IMR-90 (cell line): ENCODE measurements at regions not wholly inside any gene's neighbourhood (a gene's known extent, or its start where the extent isn't known, plus 50 kb on each side); places are given as distances from the start of the nearest gene placed in this dataset.

Experiments used
- ATAC-seq: fragments of 200-7000 bp; cut with Tn5 transposase; 2 replicates; pipeline ENCODE4 v1.9.1; 2020; ENCODE audit warnings: low read depth, mild to moderate bottlenecking, moderate library complexity
- BruUV-seq: library from RNA; stranded (reverse); fragments of 400-500 nt; replicated peaks from 2 replicates; lab custom pipeline; 2021; lab: Mats Ljungman, UMichigan
- CTCF ChIA-PET: fragments of 300-600 bp; formaldehyde crosslinking; extraction: SDS; loops from one replicate; lab custom pipeline; 2021; ENCODE audit warnings: antibody characterized with exemption; lab: Yijun Ruan, JAX
- POLR2A ChIA-PET: fragments of 300-600 bp; sonication (Branson Sonifier 250); formaldehyde crosslinking; loops from one replicate; lab custom pipeline; 2022; ENCODE audit warnings: antibody characterized with exemption; ENCODE audit not compliant: unreplicated experiment; lab: Charles Lee
- DNase-seq: peaks from one replicate; pipeline ENCODE4 v3.0.0; 2013
- H2AFZ ChIP-seq: replicated peaks from 2 replicates; pipeline ENCODE3; 2013; ENCODE audit warnings: low read length, mild to moderate bottlenecking; ENCODE audit not compliant: poor library complexity
- H2AK5ac ChIP-seq: 2 replicates; pipeline ENCODE4 v1.6.1; 2013; ENCODE audit warnings: low read depth, low read length, inconsistent platforms
- H2AK9ac ChIP-seq: replicated peaks from 2 replicates; pipeline ENCODE3; 2013; ENCODE audit warnings: mild to moderate bottlenecking, low read depth, low read length, moderate library complexity; ENCODE audit not compliant: poor library complexity
- H2BK120ac ChIP-seq: 2 replicates; pipeline ENCODE4 v1.6.1; 2013; ENCODE audit warnings: low read depth, low read length, inconsistent platforms
- H2BK15ac ChIP-seq: 3 replicates; pipeline ENCODE4 v1.6.1; 2013; ENCODE audit warnings: low read depth, low read length, inconsistent platforms
- H2BK20ac ChIP-seq: 2 replicates; pipeline ENCODE4 v1.6.1; 2013; ENCODE audit warnings: low read depth, mild to moderate bottlenecking, inconsistent platforms, low read length, moderate library complexity
- H2BK5ac ChIP-seq: 2 replicates; pipeline ENCODE4 v1.6.1; 2013; ENCODE audit warnings: mild to moderate bottlenecking, low read depth, low read length, inconsistent platforms; ENCODE audit not compliant: poor library complexity, severe bottlenecking
- H3K14ac ChIP-seq: replicated peaks from 2 replicates; pipeline ENCODE4 v1.6.1; 2013; ENCODE audit warnings: low read depth, low read length, inconsistent platforms
- H3K18ac ChIP-seq: 2 replicates; pipeline ENCODE4 v1.6.1; 2013; ENCODE audit warnings: low read depth, low read length, control low read depth
- H3K23ac ChIP-seq: 2 replicates; pipeline ENCODE4 v1.6.1; 2013; ENCODE audit warnings: low read depth, low read length, inconsistent platforms
- H3K27ac ChIP-seq: 2 replicates; pipeline ENCODE4 v1.5.1; 2013; ENCODE audit warnings: mild to moderate bottlenecking, control low read depth, low read length; ENCODE audit not compliant: insufficient read depth
- H3K27me3 ChIP-seq: 2 replicates; pipeline ENCODE4 v1.6.1; 2013; ENCODE audit warnings: low read length; ENCODE audit not compliant: control insufficient read depth, insufficient read depth
- H3K36me3 ChIP-seq: 2 replicates; pipeline ENCODE4 v1.6.1; 2013; ENCODE audit warnings: low read length, mixed read lengths; ENCODE audit not compliant: control insufficient read depth, insufficient read depth
- H3K4ac ChIP-seq: 2 replicates; pipeline ENCODE4 v1.6.1; 2013; ENCODE audit warnings: low read depth, low read length, inconsistent platforms
- H3K4me1 ChIP-seq: 2 replicates; pipeline ENCODE4 v1.6.1; 2013; ENCODE audit warnings: low read length, mixed read lengths; ENCODE audit not compliant: control insufficient read depth, insufficient read depth
- H3K4me2 ChIP-seq: 2 replicates; pipeline ENCODE4 v1.6.1; 2013; ENCODE audit warnings: low read depth, mild to moderate bottlenecking, control low read depth, low read length, moderate library complexity
- H3K4me3 ChIP-seq: 2 replicates; pipeline ENCODE4 v1.5.1; 2013; ENCODE audit warnings: low read depth, mild to moderate bottlenecking, control low read depth, low read length, moderate library complexity; ENCODE audit not compliant: insufficient read depth
- H3K56ac ChIP-seq: 2 replicates; pipeline ENCODE4 v1.6.1; 2013; ENCODE audit warnings: low read length, inconsistent platforms; ENCODE audit not compliant: insufficient read depth; ENCODE audit errors: extremely low read depth
- H3K79me1 ChIP-seq, 2 experiments: 2 replicates each; pipeline ENCODE4 v1.6.1; 2013; ENCODE audit warnings: low read length in 2 of 2, inconsistent platforms in 1 of 2, low read depth in 1 of 2
- H3K9ac ChIP-seq: 2 replicates; pipeline ENCODE4 v1.6.1; 2013; ENCODE audit warnings: low read depth, low read length, control low read depth
- H3K9me1 ChIP-seq: 2 replicates; pipeline ENCODE4 v1.6.1; 2013; ENCODE audit warnings: low read length, inconsistent platforms; ENCODE audit not compliant: insufficient read depth
- H3K9me3 ChIP-seq: 2 replicates; pipeline ENCODE4 v1.6.1; 2013; ENCODE audit warnings: low read length; ENCODE audit not compliant: control insufficient read depth, insufficient read depth
- H4K20me1 ChIP-seq: 2 replicates; pipeline ENCODE4 v1.6.1; 2013; ENCODE audit warnings: low read length, inconsistent platforms; ENCODE audit not compliant: insufficient read depth
- H4K5ac ChIP-seq: 2 replicates; pipeline ENCODE4 v1.6.1; 2013; ENCODE audit warnings: mild to moderate bottlenecking, low read depth, low read length, control low read depth
- H4K8ac ChIP-seq, 2 experiments: 2 replicates each; pipeline ENCODE4 v1.6.1; 2013; ENCODE audit warnings: low read depth in 2 of 2, low read length in 2 of 2, control low read depth in 1 of 2, inconsistent platforms in 1 of 2
- H4K91ac ChIP-seq: 2 replicates; pipeline ENCODE4 v1.6.1; 2013; ENCODE audit warnings: low read depth, low read length, inconsistent platforms; ENCODE audit not compliant: insufficient read depth
- BHLHE40 ChIP-seq: fragments of 150-350 bp; IDR thresholded peaks from 2 replicates; pipeline ENCODE4 v1.6.1; 2016; ENCODE audit warnings: mild to moderate bottlenecking, low read depth, low read length
- CEBPB ChIP-seq: IDR thresholded peaks from 2 replicates; pipeline ENCODE4 v1.6.1; 2012; ENCODE audit warnings: low read depth, low read length, improper control_type of control experiment
- CHD1 ChIP-seq: IDR thresholded peaks from 2 replicates; pipeline ENCODE4 v1.6.1; 2012; ENCODE audit warnings: low read depth, low read length, improper control_type of control experiment
- CTCF ChIP-seq: conservative IDR thresholded peaks from 2 replicates; pipeline ENCODE4 v1.5.1; 2012; ENCODE audit warnings: mild to moderate bottlenecking, low read depth, low read length, improper control_type of control experiment
- ELK1 ChIP-seq: fragments of 150-350 bp; IDR thresholded peaks from 2 replicates; pipeline ENCODE4 v1.6.1; 2016; ENCODE audit warnings: low read depth, mild to moderate bottlenecking, low read length, moderate library complexity, borderline replicate concordance
- FOS ChIP-seq: fragments of 150-350 bp; IDR thresholded peaks from 2 replicates; pipeline ENCODE4 v1.6.1; 2016; ENCODE audit warnings: low read depth, low read length
- MAFK ChIP-seq: IDR thresholded peaks from 2 replicates; pipeline ENCODE4 v1.6.1; 2012; ENCODE audit warnings: low read depth, low read length, improper control_type of control experiment
- MAZ ChIP-seq: IDR thresholded peaks from 2 replicates; pipeline ENCODE4 v1.6.1; 2012; ENCODE audit warnings: low read depth, mild to moderate bottlenecking, low read length, improper control_type of control experiment, moderate library complexity, borderline replicate concordance
- MXI1 ChIP-seq: IDR thresholded peaks from 2 replicates; pipeline ENCODE4 v1.6.1; 2012; ENCODE audit warnings: low read depth, mild to moderate bottlenecking, low read length, moderate library complexity, borderline replicate concordance
- NFE2L2 ChIP-seq: fragments of 150-350 bp; IDR thresholded peaks from 2 replicates; pipeline ENCODE4 v1.6.1; 2016; ENCODE audit warnings: low read depth, mild to moderate bottlenecking, low read length
- POLR2A ChIP-seq: IDR thresholded peaks from 2 replicates; pipeline ENCODE4 v1.6.1; 2012; ENCODE audit warnings: mild to moderate bottlenecking, low read depth, low read length
- RAD21 ChIP-seq: IDR thresholded peaks from 2 replicates; pipeline ENCODE4 v1.6.1; 2012; ENCODE audit warnings: low read length, improper control_type of control experiment
- RCOR1 ChIP-seq: IDR thresholded peaks from 2 replicates; pipeline ENCODE4 v1.6.1; 2012; ENCODE audit warnings: mild to moderate bottlenecking, low read length, improper control_type of control experiment; ENCODE audit not compliant: insufficient replicate concordance
- RFX5 ChIP-seq: IDR thresholded peaks from 2 replicates; pipeline ENCODE4 v1.8.0; 2012; ENCODE audit warnings: low read depth, mild to moderate bottlenecking, low read length, moderate library complexity
- SMC3 ChIP-seq: fragments of 150-350 bp; IDR thresholded peaks from 2 replicates; pipeline ENCODE4 v1.6.1; 2016; ENCODE audit warnings: low read depth, mild to moderate bottlenecking, antibody characterized with exemption, low read length, moderate library complexity
- WGBS, 2 experiments: methylation state at CpG; one replicate each; pipeline versions ENCODE4 v1.1.5 to v1.1.7; 2013; ENCODE audit warnings: missing lambda C conversion rate in 2 of 2; ENCODE audit not compliant: insufficient read length in 1 of 2; ENCODE audit errors: extremely low coverage in 2 of 2; 5-methylcytosine and 5-hydroxymethylcytosine counted together
- dilution Hi-C: fragments of 300-500 bp; cut with HindIII; formaldehyde crosslinking; loops from one replicate; pipeline ENCODE4 v1.14.3; 2018; ENCODE audit warnings: low sequenced_read_pairs; ENCODE audit not compliant: unreplicated experiment
- in situ Hi-C: fragments of 300-500 bp; cut with MboI; formaldehyde crosslinking; loops from 3 replicates; pipeline ENCODE4 v1.14.3; 2019; ENCODE audit warnings: low sequenced_read_pairs, inconsistent platforms, mixed read lengths
- intact Hi-C: fragments of 100-400 bp; cut with micrococcal nuclease; formaldehyde crosslinking; loops from 2 replicates; pipeline ENCODE4 v1.10.0; 2022

GRCh38 chr3:22141769-22142168, 390.8 kb upstream of the ZNF385D start:
- no TSS peak for BruUV-seq
- Histone ChIP-seq H3K9ac (no peak overlapping the region), H2AK9ac (no peak overlapping the region), H3K79me1 (no peaks in the 10 kb centered on the region), H2BK15ac (no peak overlapping the region), H3K9me1 (no peaks in the 10 kb centered on the region), H3K9me3 (no peaks in the 10 kb centered on the region), H2AK5ac (no peak overlapping the region), H3K27me3 (no peaks in the 10 kb centered on the region), H3K56ac (no peak overlapping the region), H4K91ac (no peak overlapping the region), H3K4me2 (no peak overlapping the region), H3K27ac (no peak overlapping the region), H3K36me3 (no peaks in the 10 kb centered on the region), H3K4me1 (no peaks in the 10 kb centered on the region), H3K23ac (no peak overlapping the region), H3K18ac (no peak overlapping the region), H3K14ac (no peak overlapping the region), H2BK120ac (no peak overlapping the region), H4K8ac (no peak overlapping the region), H2BK20ac (no peak overlapping the region), H2BK5ac (no peak overlapping the region), H4K20me1 (no peaks in the 10 kb centered on the region), H2AFZ (no peak overlapping the region), H3K4me3 (no peak overlapping the region), H3K4ac (no peak overlapping the region), H4K5ac (no peak overlapping the region)
- dilution Hi-C loops: no loop called here
- no CpG with 5 or more reads among the region's 2 CpGs for WGBS, 2 experiments
- TF ChIP-seq POLR2A (no peak), FOS (no peak), ELK1 (no peak), BHLHE40 (no peak), SMC3 (no peak), RAD21 (no peak), MXI1 (no peak), MAZ (no peak), NFE2L2 (no peak), RFX5 (no peak), CTCF (no peak), MAFK (no peak), CEBPB (no peak), CHD1 (no peak), RCOR1 (no peak)
- in situ Hi-C loops: no loop called here
- intact Hi-C loops: no loop called here
- ATAC-seq: no peak
- ChIA-PET CTCF (no interaction called here), POLR2A (no interaction called here)
- DNase-seq: no peak
